ENCODE measurements at regions not wholly inside any gene's neighbourhood (a gene's known extent, or its start where the extent isn't known, plus 50 kb on each side); places are given as distances from the start of the nearest gene placed in this dataset.

GRCh38 chr18:78867131-78867530, 112.5 kb upstream of the SALL3 start:
- Histone ChIP-seq H3K9me3 (no peaks in the 10 kb centered on the region), H3K4me1 (no peaks in the 10 kb centered on the region), H3K27ac (no peak overlapping the region), H3K4me3 (no peak overlapping the region), H3K27me3 (peaks cover 7% of the 10 kb centered on the region), H3K36me3 (no peaks in the 10 kb centered on the region)
- TF ChIP-seq CTCF (IDR thresholded peaks at IDR 0.05) = no peak
- intact Hi-C loops (cut with DNase I; ENCODE audit: low total_unique reads) (no loop called here), in situ Hi-C loops (cut with MboI; ENCODE audit: low pct_ligation_motif_present in 1 of 4, low pct_unique_long_range_greater_than_20kb in 1 of 4, low sequenced_read_pairs in 3 of 4) (no loop called here)
- DNase-seq = no peak
- WGBS, 2 donors (ENCODE audit: low coverage in 1 of 2) = 83% methylated on average over 19 of the region's 19 CpGs; no CpG with 5 or more reads in 1 of the 2 donors

- Histone ChIP-seq H3K27me3 (peaks cover 7% of the 10 kb centered on the region), H3K4me3 (no peak overlapping the region), H3K36me3 (no peaks in the 10 kb centered on the region), H3K9me3 (no peaks in the 10 kb centered on the region), H3K27ac (no peak overlapping the region), H3K4me1 (no peaks in the 10 kb centered on the region)
- intact Hi-C loops (cut with DNase I; ENCODE audit: low total_unique reads) (no loop called here), in situ Hi-C loops (cut with MboI; ENCODE audit: low pct_ligation_motif_present in 1 of 4, low pct_unique_long_range_greater_than_20kb in 1 of 4, low sequenced_read_pairs in 3 of 4) (no loop called here)
- WGBS, 2 donors (ENCODE audit: low coverage in 1 of 2) = 62 to 71% methylated on average over 10 to 17 of the region's 17 CpGs
- no peak for TF ChIP-seq POLR2A (IDR thresholded peaks at IDR 0.05)
- no peak for TF ChIP-seq CTCF (IDR thresholded peaks at IDR 0.05)
- no peak for TF ChIP-seq POLR2AphosphoS5 (IDR thresholded peaks at IDR 0.05)
- TF ChIP-seq EP300 (IDR thresholded peaks at IDR 0.05; ENCODE audit: low read depth) = no peak
- no peak for DNase-seq
These were observed 111.0 kb upstream of the SALL3 start for GRCh38 chr18:78868330-78869316.

DNA sequence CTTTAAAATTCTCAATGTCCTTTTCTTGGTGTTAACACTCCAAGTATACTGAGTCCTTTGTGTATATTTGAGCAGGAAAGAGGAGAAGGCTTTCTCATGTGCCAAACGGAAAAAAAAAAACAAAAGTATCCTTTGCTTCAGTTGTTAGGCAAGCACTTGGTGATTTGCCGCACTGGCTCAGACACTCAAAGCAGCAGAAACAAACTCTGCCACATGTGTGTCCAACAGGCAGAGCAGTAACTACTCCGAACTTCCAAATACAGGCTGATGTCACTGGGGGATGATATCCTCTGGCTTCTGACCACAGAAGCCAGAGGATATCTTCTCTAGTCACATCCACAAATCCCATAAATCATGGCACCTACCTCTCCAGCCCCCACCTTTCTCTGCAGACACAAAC, 108.0 kb upstream of the SALL3 start:
- H3K36me3 ChIP-seq = no peaks in the 10 kb centered on the region
- TF ChIP-seq POLR2AphosphoS5 (IDR thresholded peaks at IDR 0.05) (no peak), CTCF (IDR thresholded peaks at IDR 0.05) (no peak), POLR2A (IDR thresholded peaks at IDR 0.05) (no peak), EP300 (IDR thresholded peaks at IDR 0.05; ENCODE audit: low read depth) (no peak)
- no peaks in the 10 kb centered on the region for H3K27me3 ChIP-seq
- DNase-seq = no peak
- intact Hi-C loops (cut with DNase I; ENCODE audit: low total_unique reads) = no loop called here
- 48 to 100% methylated on average over 2 to 3 of the region's 3 CpGs for WGBS, 2 donors (ENCODE audit: low coverage in 1 of 2)
- in situ Hi-C loops (cut with MboI; ENCODE audit: low pct_ligation_motif_present in 1 of 4, low pct_unique_long_range_greater_than_20kb in 1 of 4, low sequenced_read_pairs in 3 of 4) = no loop called here
- no peaks in the 10 kb centered on the region for H3K9me3 ChIP-seq
- no peaks in the 10 kb centered on the region for H3K4me1 ChIP-seq
- no peak overlapping the region for H3K27ac ChIP-seq
- no peak overlapping the region for H3K4me3 ChIP-seq

DNA sequence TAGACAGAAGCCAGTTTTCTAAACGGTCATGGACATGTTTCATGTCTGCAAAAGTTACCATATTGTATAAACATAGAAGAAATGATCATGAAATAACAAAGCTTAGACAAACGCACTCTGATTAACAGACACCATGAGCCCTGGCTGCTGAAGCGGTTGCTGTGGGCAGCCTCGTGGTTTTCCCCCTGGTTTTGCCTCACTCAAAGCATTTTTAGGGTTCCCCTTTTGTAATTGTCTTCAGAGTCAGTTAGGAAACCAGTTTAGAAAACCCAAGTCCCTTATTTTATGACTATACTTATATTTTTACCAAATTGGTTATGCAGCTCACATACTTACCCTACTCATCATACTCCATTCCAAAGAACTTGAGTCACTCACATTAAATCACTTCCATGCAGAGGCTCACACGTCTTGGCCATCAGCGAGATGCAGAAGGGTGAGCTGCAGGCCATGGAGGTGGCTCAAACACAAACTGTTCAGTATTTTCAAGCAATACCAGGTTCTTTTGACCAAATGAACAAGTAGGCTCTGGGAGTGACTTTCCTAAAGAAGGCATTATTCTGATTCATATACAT, 105.6 kb upstream of the SALL3 start:
- Histone ChIP-seq H3K27me3 (no peaks in the 10 kb centered on the region), H3K27ac (no peak overlapping the region), H3K4me3 (no peak overlapping the region), H3K36me3 (no peaks in the 10 kb centered on the region), H3K9me3 (no peaks in the 10 kb centered on the region), H3K4me1 (no peaks in the 10 kb centered on the region)
- in situ Hi-C loops (cut with MboI; ENCODE audit: low pct_ligation_motif_present in 1 of 4, low pct_unique_long_range_greater_than_20kb in 1 of 4, low sequenced_read_pairs in 3 of 4) = no loop called here
- DNase-seq = no peak
- intact Hi-C loops (cut with DNase I; ENCODE audit: low total_unique reads) = no loop called here
- WGBS, 2 donors (ENCODE audit: low coverage in 1 of 2) = 62 to 65% methylated on average over 6 of the region's 6 CpGs
- no peak for TF ChIP-seq POLR2AphosphoS5 (IDR thresholded peaks at IDR 0.05)
